MM.1S (cell line): ENCODE measurements at regions not wholly inside any gene's neighbourhood (a gene's known extent, or its start where the extent isn't known, plus 50 kb on each side); places are given as distances from the start of the nearest gene placed in this dataset.

ENCODE experiments used
- DNase-seq: peaks from one replicate; pipeline ENCODE4 v3.0.0-alpha.2; 2015
- H2AFZ ChIP-seq: fragments of 300-600 bp; sonication (generic); 2 replicates; pipeline ENCODE4 v1.6.0; 2016; ENCODE audit warnings: antibody characterized with exemption, low read length
- H3F3A ChIP-seq: fragments of 300-600 bp; sonication (generic); 2 replicates; pipeline ENCODE4 v1.6.1; 2016; ENCODE audit warnings: mild to moderate bottlenecking, antibody characterized with exemption, low read length, moderate library complexity, mixed read lengths; ENCODE audit not compliant: insufficient read depth
- H3K27ac ChIP-seq: fragments of 300-600 bp; sonication (generic); 2 replicates; pipeline ENCODE4 v1.5.1; 2016; ENCODE audit warnings: mild to moderate bottlenecking, low read length
- H3K27me3 ChIP-seq: fragments of 300-600 bp; sonication (generic); replicated peaks from 2 replicates; pipeline ENCODE4 v1.6.0; 2016; ENCODE audit warnings: low read length; ENCODE audit not compliant: insufficient read depth
- H3K36me3 ChIP-seq: fragments of 300-600 bp; sonication (generic); replicated peaks from 2 replicates; pipeline ENCODE4 v1.6.1; 2016; ENCODE audit warnings: mild to moderate bottlenecking, low read length, mixed read lengths; ENCODE audit not compliant: insufficient read depth
- H3K4me1 ChIP-seq: fragments of 300-600 bp; sonication (generic); 2 replicates; pipeline ENCODE4 v1.6.1; 2016; ENCODE audit warnings: low read length, mixed read lengths
- H3K4me2 ChIP-seq: fragments of 300-600 bp; sonication (generic); 2 replicates; pipeline ENCODE4 v1.6.0; 2016; ENCODE audit warnings: low read depth, low read length
- H3K4me3 ChIP-seq: fragments of 300-600 bp; sonication (generic); 2 replicates; pipeline ENCODE4 v1.5.1; 2016; ENCODE audit warnings: low read length, mixed read lengths
- H3K79me2 ChIP-seq: fragments of 300-600 bp; sonication (generic); 2 replicates; pipeline ENCODE4 v1.6.1; 2016; ENCODE audit warnings: mixed run types, low read length, mixed read lengths
- H3K9ac ChIP-seq: fragments of 300-600 bp; sonication (generic); 2 replicates; pipeline ENCODE4 v1.6.1; 2016; ENCODE audit warnings: low read length, mixed read lengths
- H3K9me2 ChIP-seq: fragments of 300-600 bp; sonication (generic); replicated peaks from 2 replicates; pipeline ENCODE4 v1.6.1; 2016; ENCODE audit warnings: mild to moderate bottlenecking, low read length, mixed read lengths; ENCODE audit not compliant: insufficient read depth
- H3K9me3 ChIP-seq: fragments of 300-600 bp; sonication (generic); replicated peaks from 2 replicates; pipeline ENCODE4 v1.6.1; 2016; ENCODE audit warnings: mild to moderate bottlenecking, low read length, mixed read lengths; ENCODE audit not compliant: insufficient read depth
- H4K20me1 ChIP-seq: fragments of 300-600 bp; sonication (generic); 2 replicates; pipeline ENCODE4 v1.6.1; 2016; ENCODE audit warnings: mild to moderate bottlenecking, low read length, moderate library complexity, mixed read lengths; ENCODE audit not compliant: insufficient read depth
- CTCF ChIP-seq: fragments of 300-600 bp; sonication (generic); IDR thresholded peaks from 2 replicates; pipeline ENCODE4 v1.5.1; 2016; ENCODE audit warnings: antibody characterized with exemption, low read length, mixed read lengths
- EZH2 ChIP-seq: fragments of 300-600 bp; sonication (generic); optimal IDR thresholded peaks from 2 replicates; pipeline ENCODE3; 2017; ENCODE audit warnings: low read depth, mild to moderate bottlenecking, antibody characterized with exemption, low read length, mixed read lengths
- EZH2phosphoT487 ChIP-seq: fragments of 300-600 bp; sonication (generic); IDR thresholded peaks from 2 replicates; pipeline ENCODE4 v1.6.1; 2018; ENCODE audit warnings: antibody characterized with exemption, low read length

DNA sequence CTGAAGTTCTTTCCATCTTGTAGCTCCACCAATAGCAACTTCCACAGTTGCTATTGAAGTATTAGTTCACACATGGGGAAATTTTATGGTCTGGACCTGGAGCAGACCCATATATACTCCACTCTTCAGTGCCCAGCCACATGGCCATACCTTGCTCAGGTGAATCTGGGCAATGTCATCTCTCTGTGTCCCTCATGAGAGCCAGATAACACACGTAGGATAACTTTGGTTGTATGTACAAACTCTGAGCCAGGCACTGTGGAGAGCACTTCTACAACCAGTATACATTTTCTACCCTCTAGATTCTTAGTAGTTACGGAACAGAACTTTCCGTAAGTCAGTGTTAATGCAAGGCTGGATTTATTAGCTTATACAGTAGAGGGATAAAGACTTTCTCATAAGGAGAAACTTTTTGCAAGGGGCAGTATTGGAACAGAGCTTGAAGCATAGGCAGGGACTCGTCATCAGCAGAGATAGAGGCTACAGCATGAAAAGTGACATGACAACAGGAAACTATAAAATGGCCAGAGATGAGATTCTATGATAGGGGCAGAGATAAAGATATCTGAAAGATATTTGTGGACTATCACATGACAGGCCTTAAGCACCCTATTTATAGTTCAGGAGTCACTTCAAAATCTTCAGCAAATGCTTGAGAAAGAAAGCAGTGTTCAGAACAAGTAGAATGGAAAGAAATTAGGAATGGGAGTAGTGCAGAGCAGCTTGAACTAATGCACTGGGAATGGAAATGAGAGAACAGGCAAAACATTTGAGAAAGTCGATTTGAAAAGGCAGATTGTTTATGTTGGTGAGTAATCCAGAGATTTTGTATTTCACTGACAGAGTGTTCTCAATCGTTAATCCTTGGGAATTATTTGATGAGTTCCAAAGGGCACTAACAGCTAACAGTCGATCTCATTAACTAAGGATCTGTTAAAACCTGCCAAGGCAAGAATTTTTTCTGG, 481.8 kb downstream of the USP25 start:
- Histone ChIP-seq H3K9me2 (no peaks in the 10 kb centered on the region), H3K27me3 (no peaks in the 10 kb centered on the region), H3K27ac (no peak overlapping the region), H3F3A (no peaks in the 10 kb centered on the region), H3K9me3 (no peaks in the 10 kb centered on the region), H3K36me3 (no peaks in the 10 kb centered on the region), H3K4me2 (no peak overlapping the region; the same call in 1 of the 2 replicates), H3K4me1 (no peaks in the 10 kb centered on the region), H3K4me3 (no peak overlapping the region), H3K9ac (no peak overlapping the region), H3K79me2 (no peaks in the 10 kb centered on the region), H2AFZ (no peak overlapping the region), H4K20me1 (no peaks in the 10 kb centered on the region)
- no peak for DNase-seq
- no peak for TF ChIP-seq EZH2
- TF ChIP-seq CTCF: no peak
- TF ChIP-seq EZH2phosphoT487: no peak

DNA sequence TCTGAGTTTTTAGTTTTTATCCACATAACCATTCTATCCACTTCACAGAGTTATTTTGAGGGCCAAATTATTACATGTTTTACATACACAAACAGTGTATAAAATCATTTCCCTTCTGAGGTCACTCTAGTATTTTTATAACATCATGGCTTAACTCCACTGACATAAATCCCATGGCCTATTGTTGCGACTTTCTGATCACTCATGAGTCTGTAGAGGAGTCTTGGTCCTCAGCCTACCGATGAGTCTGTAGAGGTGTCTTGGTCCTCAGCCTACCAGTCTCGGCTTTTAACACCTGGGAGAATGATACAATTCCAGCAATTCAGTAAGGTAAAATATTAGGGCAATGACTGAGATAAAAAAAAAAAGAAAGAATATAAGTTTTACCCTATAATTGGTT, 483.7 kb downstream of the USP25 start:
- Histone ChIP-seq H3K4me2 (no peak overlapping the region), H3K9ac (no peak overlapping the region), H3K36me3 (no peaks in the 10 kb centered on the region), H3K27me3 (no peaks in the 10 kb centered on the region), H4K20me1 (no peaks in the 10 kb centered on the region), H3K27ac (no peak overlapping the region), H3F3A (no peaks in the 10 kb centered on the region), H2AFZ (no peak overlapping the region), H3K4me3 (no peak overlapping the region), H3K9me3 (no peaks in the 10 kb centered on the region), H3K4me1 (no peaks in the 10 kb centered on the region), H3K9me2 (no peaks in the 10 kb centered on the region), H3K79me2 (no peaks in the 10 kb centered on the region)
- no peak for TF ChIP-seq CTCF
- TF ChIP-seq EZH2: no peak
- no peak for TF ChIP-seq EZH2phosphoT487
- no peak for DNase-seq

- Histone ChIP-seq H3K4me1 (no peaks in the 10 kb centered on the region), H3K9me3 (no peaks in the 10 kb centered on the region), H3K4me3 (no peak overlapping the region), H3F3A (no peaks in the 10 kb centered on the region), H2AFZ (no peak overlapping the region), H3K9me2 (no peaks in the 10 kb centered on the region), H4K20me1 (no peaks in the 10 kb centered on the region), H3K9ac (no peak overlapping the region), H3K36me3 (no peaks in the 10 kb centered on the region), H3K4me2 (no peak overlapping the region), H3K79me2 (no peaks in the 10 kb centered on the region), H3K27ac (no peak overlapping the region), H3K27me3 (no peaks in the 10 kb centered on the region)
- no peak for DNase-seq
- TF ChIP-seq EZH2phosphoT487 (no peak), CTCF (no peak), EZH2 (no peak)
Observed at GRCh38 chr21:16215193-16215592, 485.4 kb downstream of the USP25 start.
